Astrocyte of the hippocampus (primary cell): ENCODE measurements at regions not wholly inside any gene's neighbourhood (a gene's known extent, or its start where the extent isn't known, plus 50 kb on each side); places are given as distances from the start of the nearest gene placed in this dataset.
A peak's percentile ranks its signal among the peaks of the same experiment; 100 is the strongest.

Experiments used
- DNase-seq: peaks from one replicate; pipeline ENCODE4 v3.0.0; 2011; ENCODE audit warnings: low read depth, low spot score

DNA sequence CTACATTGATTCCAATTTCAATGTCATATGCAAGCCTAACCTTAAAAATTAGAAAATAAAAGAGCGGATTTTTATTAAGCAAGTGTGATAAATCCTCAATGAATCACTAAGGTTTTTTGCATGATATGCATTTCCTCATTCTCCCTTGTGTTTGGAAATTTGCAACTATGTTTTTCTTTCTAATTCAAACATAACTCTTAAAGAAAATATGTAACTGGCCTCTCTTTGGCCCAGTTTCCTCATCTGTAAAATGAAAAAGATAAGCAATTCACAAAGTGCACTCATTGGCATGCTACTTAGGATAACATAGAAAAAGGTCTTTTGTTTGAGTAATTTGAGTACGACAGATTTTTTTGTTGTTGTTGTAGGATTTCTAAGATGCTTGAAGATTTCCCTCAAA, 295.5 kb downstream of the CDH11 start:
- no peak for DNase-seq

GRCh38 chr16:64823481-64824075, 298.3 kb downstream of the CDH11 start:
- DNase-seq, result no peak

- DNase-seq, result no peak
Measured at GRCh38 chr16:64809876-64810629, 311.8 kb downstream of the CDH11 start.

- no peak for DNase-seq
Measured at GRCh38 chr16:64808474-64808873, 313.4 kb downstream of the CDH11 start.

DNA sequence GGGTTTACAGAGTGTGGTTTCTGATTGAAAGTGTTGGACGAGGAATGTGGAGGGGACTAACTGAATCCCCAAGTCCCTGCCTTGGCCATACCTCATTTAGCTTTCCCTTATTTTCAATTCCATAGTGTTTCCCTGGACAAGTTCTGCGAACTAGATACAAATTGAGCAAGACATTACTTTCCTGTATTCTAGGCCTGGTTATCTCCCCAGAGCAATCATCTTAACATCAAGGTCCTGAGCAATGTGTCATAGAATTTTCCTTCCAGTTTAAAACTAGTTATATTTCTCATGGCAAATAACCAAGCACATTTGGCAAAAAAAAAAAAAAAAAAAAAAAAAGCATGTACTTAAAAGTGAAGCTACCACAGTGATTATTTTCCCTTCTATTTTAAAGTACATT, 330.1 kb downstream of the CDH11 start:
- DNase-seq, result no peak

DNA sequence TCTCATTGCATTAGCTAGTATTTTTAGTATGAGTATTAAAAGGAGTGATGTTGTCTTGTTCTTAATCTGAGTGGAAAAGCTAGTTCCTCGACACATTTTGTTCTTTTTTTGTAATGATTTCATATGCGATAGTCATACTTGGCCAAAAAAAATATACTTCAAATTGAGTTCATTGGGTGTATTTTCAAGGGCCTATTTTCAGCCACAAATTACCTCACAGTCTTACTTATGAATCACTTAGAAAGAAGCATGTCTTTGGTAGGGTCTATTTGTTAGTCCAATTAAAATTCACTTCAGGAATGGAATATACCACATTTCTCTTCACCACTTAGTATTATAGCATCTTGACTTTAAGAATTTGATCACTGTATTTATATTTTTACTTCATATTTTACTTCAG, 337.2 kb downstream of the CDH11 start:
- no peak for DNase-seq

GRCh38 chr16:64782484-64782883, 339.4 kb downstream of the CDH11 start:
- no peak for DNase-seq

GRCh38 chr16:64780445-64780844, 341.4 kb downstream of the CDH11 start:
- DNase-seq, result no peak

DNA sequence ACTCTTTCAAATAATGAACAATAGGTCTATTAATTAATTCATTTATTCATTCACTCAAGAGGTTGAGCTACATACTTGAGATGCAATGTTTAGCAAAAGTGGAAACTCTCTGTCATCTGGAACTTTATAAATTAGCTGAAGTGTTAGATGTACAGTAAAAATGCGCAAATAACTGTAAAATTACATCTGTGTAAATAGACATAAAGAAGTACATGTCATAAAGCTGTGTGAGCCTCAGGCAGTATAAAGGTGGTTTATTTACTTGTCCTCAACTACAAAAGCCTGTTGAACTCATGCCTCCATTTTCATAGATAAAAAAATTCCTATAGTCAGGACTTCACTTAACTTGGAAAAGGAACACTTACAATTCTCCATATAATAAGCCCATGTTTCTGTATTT, 343.1 kb downstream of the CDH11 start:
- DNase-seq, result no peak

DNA sequence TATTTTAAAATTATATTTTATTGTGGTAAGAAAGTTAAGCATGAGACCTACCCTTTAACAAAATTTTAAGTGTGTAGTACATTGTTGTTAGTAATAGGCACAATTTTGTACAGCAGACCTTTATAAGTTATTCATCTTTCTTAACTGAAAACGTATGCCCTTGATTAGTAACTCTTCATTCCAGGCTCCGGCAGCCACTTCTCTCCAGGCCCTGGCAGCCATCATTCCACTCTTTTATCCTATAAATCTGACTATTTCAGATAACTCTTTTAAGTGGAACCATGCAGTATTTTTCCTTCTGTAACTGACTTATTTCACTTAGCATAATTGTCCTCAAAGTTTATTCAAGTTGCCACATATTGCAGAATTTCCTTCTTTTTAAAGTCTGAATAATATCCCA, 348.2 kb downstream of the CDH11 start:
- DNase-seq, result no peak

- no peak for DNase-seq
Measured at GRCh38 chr16:64773184-64773583, 348.7 kb downstream of the CDH11 start.

- DNase-seq, result no peak
Measured at GRCh38 chr16:64771273-64771672, 350.6 kb downstream of the CDH11 start.

DNA sequence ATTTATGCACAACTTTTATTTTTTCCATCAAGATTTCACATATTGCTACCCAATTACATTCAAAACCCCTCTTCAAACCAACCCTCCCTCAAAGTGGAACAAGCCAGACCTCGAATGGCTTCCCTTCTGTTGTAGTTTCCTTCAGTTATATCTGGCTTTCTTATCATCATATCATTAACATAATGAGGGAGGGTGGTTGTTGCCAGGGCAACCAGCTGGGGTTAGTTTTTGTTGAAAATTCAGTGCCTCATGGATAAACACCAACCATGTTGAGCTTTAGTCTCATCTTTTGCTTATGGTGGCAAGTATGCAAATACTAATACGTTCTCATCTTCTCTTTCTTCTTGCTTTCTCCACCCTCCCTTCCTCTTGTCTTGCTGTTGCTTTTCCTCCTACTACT, 359.7 kb downstream of the CDH11 start:
- no peak for DNase-seq

DNA sequence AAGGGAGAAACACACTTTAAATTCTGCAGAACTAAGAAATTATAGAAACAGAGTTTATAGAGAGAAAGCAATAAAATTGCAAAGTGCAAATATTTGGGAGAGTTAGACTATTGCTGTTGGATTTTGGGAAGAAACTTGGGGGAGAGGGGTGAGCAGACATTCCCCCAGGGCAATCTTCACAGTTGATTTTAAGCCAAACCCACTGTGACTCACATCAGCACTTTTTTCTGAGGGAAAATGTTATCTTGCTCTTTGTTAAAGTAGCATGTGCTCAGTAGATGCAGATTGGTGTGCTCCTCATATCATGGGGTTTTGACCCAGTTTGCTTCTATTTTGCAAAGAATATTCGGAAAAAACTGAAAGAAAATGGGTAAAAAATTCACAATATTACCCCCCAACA, 367.6 kb downstream of the CDH11 start:
- no peak for DNase-seq

GRCh38 chr16:64751906-64752305, 370.0 kb downstream of the CDH11 start:
- DNase-seq, result peak; percentile 39

DNA sequence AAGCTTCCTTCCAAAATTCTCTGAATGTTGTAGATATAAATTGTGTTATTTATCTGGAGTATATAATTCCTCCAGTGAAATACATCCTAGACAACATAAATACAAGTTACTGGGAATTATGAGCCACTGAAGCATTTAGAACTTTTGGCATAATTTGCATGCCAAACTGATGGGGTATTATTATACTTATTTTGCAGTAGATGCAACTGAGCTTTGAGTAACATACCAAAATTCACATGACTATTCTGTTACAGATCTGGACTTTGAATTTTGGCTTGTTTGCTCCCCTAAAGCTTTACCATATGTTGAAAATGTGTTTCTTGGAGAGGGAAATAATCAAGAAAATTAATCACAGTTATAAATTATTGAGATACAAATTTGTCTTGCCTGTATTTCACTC, 372.5 kb downstream of the CDH11 start:
- no peak for DNase-seq

DNA sequence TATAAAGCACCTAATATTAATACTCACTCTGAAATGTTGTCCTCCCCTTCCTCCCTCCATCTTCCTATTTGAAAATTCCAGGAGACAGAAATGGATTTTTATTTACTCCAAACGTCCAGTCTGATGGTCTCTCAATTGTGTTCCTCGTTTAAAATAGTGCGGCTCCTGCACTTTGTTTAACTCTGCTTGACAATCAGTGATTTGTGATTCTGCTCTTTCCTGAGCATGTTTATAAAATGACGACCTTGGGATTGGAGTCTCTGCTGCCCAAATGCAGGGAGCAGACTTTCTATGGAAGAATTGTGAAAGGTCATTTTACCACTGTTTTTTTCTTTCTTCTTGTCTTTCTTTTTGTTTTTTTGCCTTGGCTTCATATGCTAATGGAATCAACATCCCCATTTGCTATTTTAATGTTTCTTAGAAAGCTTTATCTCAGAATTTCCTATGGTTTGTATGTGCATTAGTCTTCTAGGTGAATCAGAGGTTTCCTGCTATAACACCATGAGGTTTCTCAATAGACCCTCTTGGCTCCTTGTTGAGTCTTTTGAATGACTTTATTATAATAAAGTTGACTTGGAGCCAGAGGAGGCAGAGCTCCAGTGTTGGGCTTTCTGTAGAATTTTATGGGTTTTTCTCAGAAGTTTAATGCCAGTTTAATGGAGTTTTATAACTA, 376.5 kb downstream of the CDH11 start:
- DNase-seq, result no peak

- DNase-seq, result no peak
Measured at GRCh38 chr16:64742455-64743223, 379.2 kb downstream of the CDH11 start.

DNA sequence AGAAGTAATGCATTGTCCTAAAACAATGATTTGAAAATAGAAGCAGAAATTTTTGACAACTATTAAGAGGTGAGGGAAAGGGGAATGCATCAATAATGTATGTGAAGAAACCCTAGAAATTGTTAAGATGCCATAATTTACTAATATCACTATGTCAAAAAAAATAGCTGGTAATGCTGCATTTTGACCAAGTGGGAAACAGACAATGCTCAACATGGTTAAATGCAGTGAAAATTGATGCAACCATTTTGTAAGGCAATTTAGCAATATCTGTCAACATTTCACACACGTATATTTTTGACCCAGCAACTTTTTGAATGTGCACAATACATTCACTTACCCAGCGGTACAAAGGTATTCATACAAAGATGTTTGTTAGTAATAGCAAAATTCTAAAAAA, 381.6 kb downstream of the CDH11 start:
- DNase-seq, result no peak

- DNase-seq, result peak; percentile 66
Measured at GRCh38 chr16:64738321-64738960, 383.4 kb downstream of the CDH11 start.

DNA sequence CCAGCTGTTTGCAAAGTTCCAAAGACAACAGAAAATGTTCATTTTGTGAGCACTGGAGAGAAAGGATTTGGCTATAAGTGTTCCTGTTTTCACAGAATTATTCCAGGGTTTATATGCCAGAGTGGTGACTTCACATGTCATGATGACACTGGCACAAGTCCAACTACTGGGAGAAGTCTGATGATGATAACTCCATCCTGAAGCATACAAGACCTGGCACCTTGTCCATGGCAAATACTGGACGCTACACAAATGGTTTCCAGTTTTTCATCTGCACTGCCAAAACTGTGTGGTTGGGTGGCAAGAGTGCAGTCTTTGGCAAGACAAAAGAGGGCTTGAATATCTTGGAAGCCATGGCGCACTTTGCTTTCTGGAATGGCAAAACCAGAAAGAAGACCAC, 385.0 kb downstream of the CDH11 start:
- DNase-seq, result peak; percentile 22

GRCh38 chr16:64731891-64732290, 390.0 kb downstream of the CDH11 start:
- DNase-seq, result no peak
